Osteoblast (primary cell): ENCODE measurements at regions not wholly inside any gene's neighbourhood (a gene's known extent, or its start where the extent isn't known, plus 50 kb on each side); places are given as distances from the start of the nearest gene placed in this dataset.
A peak's percentile ranks its signal among the peaks of the same experiment; 100 is the strongest.

Experiments used
- DNase-seq: peaks from one replicate; pipeline ENCODE4 v3.0.0; 2011; ENCODE audit warnings: low spot score, mixed read lengths; ENCODE audit not compliant: insufficient read length; ENCODE audit errors: missing footprints
- H2AFZ ChIP-seq: 2 replicates; pipeline ENCODE4 v1.6.0; 2011; ENCODE audit warnings: mild to moderate bottlenecking, low read length
- H3K27ac ChIP-seq: 2 replicates; pipeline ENCODE4 v1.5.1; 2011; ENCODE audit warnings: mild to moderate bottlenecking, low read depth, low read length, moderate library complexity
- H3K27me3 ChIP-seq: 2 replicates; pipeline ENCODE4 v1.6.0; 2012; ENCODE audit warnings: mild to moderate bottlenecking, control low read depth, inconsistent platforms, low read length, moderate library complexity; ENCODE audit not compliant: insufficient read depth
- H3K36me3 ChIP-seq: 2 replicates; pipeline ENCODE4 v1.5.1; 2011; ENCODE audit warnings: mild to moderate bottlenecking, low read length, control low read depth, moderate library complexity; ENCODE audit not compliant: insufficient read depth
- H3K4me1 ChIP-seq: 2 replicates; pipeline ENCODE4 v1.5.1; 2011; ENCODE audit warnings: mild to moderate bottlenecking, low read length, control low read depth, moderate library complexity; ENCODE audit not compliant: insufficient read depth
- H3K4me2 ChIP-seq: 2 replicates; pipeline ENCODE4 v1.6.0; 2011; ENCODE audit warnings: mild to moderate bottlenecking, low read length; ENCODE audit not compliant: insufficient read depth
- H3K4me3 ChIP-seq: fragments of 200-600 bp; sonication (generic); 3 replicates; pipeline ENCODE4 v1.5.1; 2012; ENCODE audit warnings: mild to moderate bottlenecking, low read length, inconsistent platforms; ENCODE audit not compliant: insufficient read depth
- H3K79me2 ChIP-seq: 2 replicates; pipeline ENCODE4 v1.6.0; 2012; ENCODE audit warnings: mild to moderate bottlenecking, low read length, control low read depth, inconsistent platforms; ENCODE audit not compliant: insufficient read depth
- H3K9me3 ChIP-seq: 2 replicates; pipeline ENCODE4 v1.5.1; 2011; ENCODE audit warnings: low read depth, low read length, control low read depth
- H4K20me1 ChIP-seq: 2 replicates; pipeline ENCODE4 v1.6.0; 2012; ENCODE audit warnings: mild to moderate bottlenecking, low read length, control low read depth; ENCODE audit not compliant: insufficient read depth
- TF ChIP-seq, protein P1 (sequence below): IDR thresholded peaks from 2 replicates; pipeline ENCODE4 v1.5.1; 2011; ENCODE audit warnings: mild to moderate bottlenecking, low read depth, low read length, moderate library complexity; ENCODE audit errors: extremely low read depth

DNA sequence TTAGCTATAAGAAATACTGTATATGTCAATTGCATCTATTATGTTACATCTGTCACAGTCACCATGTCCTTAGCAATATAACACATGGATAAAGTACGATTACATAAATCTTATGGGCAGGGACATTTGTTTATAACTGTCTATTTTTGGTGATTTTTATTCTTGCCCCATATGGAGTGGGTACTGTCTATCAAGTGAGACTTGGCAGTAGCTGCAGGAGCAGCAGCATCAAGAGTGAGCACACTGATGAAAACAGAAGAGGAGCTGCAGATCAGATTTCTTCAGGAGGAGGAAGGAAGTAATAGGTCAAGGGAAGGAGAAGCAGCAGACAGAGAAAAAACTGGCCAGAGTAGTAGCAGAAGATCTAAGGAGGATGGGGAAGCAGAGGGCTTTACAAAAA lies 516.7 kb downstream of the C6orf118 start:
- Histone ChIP-seq H2AFZ (no peak overlapping the region), H3K4me3 (no peak overlapping the region), H3K9me3 (no peaks in the 10 kb centered on the region), H3K36me3 (no peaks in the 10 kb centered on the region), H3K27me3 (no peaks in the 10 kb centered on the region), H3K4me2 (no peak overlapping the region), H3K79me2 (no peaks in the 10 kb centered on the region), H3K4me1 (no peaks in the 10 kb centered on the region), H4K20me1 (no peaks in the 10 kb centered on the region), H3K27ac (no peak overlapping the region)
- TF ChIP-seq, protein P1, sequence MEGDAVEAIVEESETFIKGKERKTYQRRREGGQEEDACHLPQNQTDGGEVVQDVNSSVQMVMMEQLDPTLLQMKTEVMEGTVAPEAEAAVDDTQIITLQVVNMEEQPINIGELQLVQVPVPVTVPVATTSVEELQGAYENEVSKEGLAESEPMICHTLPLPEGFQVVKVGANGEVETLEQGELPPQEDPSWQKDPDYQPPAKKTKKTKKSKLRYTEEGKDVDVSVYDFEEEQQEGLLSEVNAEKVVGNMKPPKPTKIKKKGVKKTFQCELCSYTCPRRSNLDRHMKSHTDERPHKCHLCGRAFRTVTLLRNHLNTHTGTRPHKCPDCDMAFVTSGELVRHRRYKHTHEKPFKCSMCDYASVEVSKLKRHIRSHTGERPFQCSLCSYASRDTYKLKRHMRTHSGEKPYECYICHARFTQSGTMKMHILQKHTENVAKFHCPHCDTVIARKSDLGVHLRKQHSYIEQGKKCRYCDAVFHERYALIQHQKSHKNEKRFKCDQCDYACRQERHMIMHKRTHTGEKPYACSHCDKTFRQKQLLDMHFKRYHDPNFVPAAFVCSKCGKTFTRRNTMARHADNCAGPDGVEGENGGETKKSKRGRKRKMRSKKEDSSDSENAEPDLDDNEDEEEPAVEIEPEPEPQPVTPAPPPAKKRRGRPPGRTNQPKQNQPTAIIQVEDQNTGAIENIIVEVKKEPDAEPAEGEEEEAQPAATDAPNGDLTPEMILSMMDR = no peak
- DNase-seq = peak; percentile 5

- no peak overlapping the region for H3K4me3 ChIP-seq
These were observed 517.9 kb downstream of the C6orf118 start for GRCh38 chr6:164791498-164791897.

DNA sequence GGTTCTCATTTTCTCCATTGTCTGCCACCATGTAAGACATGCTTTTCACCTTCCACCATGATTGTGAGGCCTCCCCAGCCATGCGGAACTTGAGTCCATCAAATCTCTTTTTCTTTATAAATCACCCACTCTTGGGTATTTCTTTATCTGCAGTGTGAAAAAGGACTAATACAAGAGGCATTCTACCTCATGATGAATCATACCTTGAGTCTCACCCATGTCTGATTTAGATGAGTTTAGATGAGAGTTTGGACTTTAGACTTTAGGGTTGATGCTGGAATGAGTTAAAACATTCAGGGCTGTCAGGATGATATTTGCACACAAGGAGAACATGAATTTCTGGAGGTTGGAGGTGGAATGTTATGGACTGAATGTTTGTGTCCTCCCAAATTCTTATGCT lies 545.6 kb downstream of the C6orf118 start:
- peaks cover 2% of the 10 kb centered on the region for H3K9me3 ChIP-seq
- no peaks in the 10 kb centered on the region for H3K27me3 ChIP-seq
- no peaks in the 10 kb centered on the region for H4K20me1 ChIP-seq
- no peaks in the 10 kb centered on the region for H3K79me2 ChIP-seq
- no peak overlapping the region for H2AFZ ChIP-seq
- TF ChIP-seq, protein P1 = no peak
- H3K27ac ChIP-seq = no peak overlapping the region
- no peaks in the 10 kb centered on the region for H3K36me3 ChIP-seq
- no peak overlapping the region for H3K4me3 ChIP-seq
- H3K4me2 ChIP-seq = no peak overlapping the region
- no peak for DNase-seq
- no peaks in the 10 kb centered on the region for H3K4me1 ChIP-seq

More at GRCh38 chr6:164791498-164791897, 517.9 kb downstream of the C6orf118 start:
- H3K4me1 ChIP-seq = no peaks in the 10 kb centered on the region
- no peaks in the 10 kb centered on the region for H3K27me3 ChIP-seq
- no peaks in the 10 kb centered on the region for H3K36me3 ChIP-seq
- no peak overlapping the region for H2AFZ ChIP-seq
- DNase-seq = no peak
- no peaks in the 10 kb centered on the region for H4K20me1 ChIP-seq
- no peak overlapping the region for H3K4me2 ChIP-seq
- H3K79me2 ChIP-seq = no peaks in the 10 kb centered on the region
- H3K27ac ChIP-seq = no peak overlapping the region
- no peaks in the 10 kb centered on the region for H3K9me3 ChIP-seq
- TF ChIP-seq, protein P1 = no peak

- no peak overlapping the region for H2AFZ ChIP-seq
- no peak overlapping the region for H3K27ac ChIP-seq
- H3K27me3 ChIP-seq = no peaks in the 10 kb centered on the region
- no peaks in the 10 kb centered on the region for H3K36me3 ChIP-seq
- no peaks in the 10 kb centered on the region for H4K20me1 ChIP-seq
- H3K79me2 ChIP-seq = no peaks in the 10 kb centered on the region
- TF ChIP-seq, protein P1 = no peak
- H3K9me3 ChIP-seq = peaks cover 2% of the 10 kb centered on the region
- H3K4me2 ChIP-seq = no peak overlapping the region
- DNase-seq = no peak
- no peaks in the 10 kb centered on the region for H3K4me1 ChIP-seq
- no peak overlapping the region for H3K4me3 ChIP-seq
These were observed 552.0 kb downstream of the C6orf118 start for GRCh38 chr6:164757451-164757850.
